DOHH2 (cell line): ENCODE measurements at regions not wholly inside any gene's neighbourhood (a gene's known extent, or its start where the extent isn't known, plus 50 kb on each side); places are given as distances from the start of the nearest gene placed in this dataset.

Experiments used
- CTCF ChIP-seq: fragments of 200-600 bp; sonication (generic); IDR thresholded peaks from one replicate; pipeline ENCODE4 v1.5.1; 2014; ENCODE audit warnings: antibody characterized with exemption, mild to moderate bottlenecking, low read depth, low read length; ENCODE audit not compliant: poor library complexity, severe bottlenecking
- EZH2phosphoT487 ChIP-seq: fragments of 200-600 bp; sonication (generic); IDR thresholded peaks from 2 replicates; pipeline ENCODE4 v1.6.1; 2017; ENCODE audit warnings: borderline replicate concordance, mild to moderate bottlenecking, antibody characterized with exemption, low read length, moderate library complexity, mixed read lengths

GRCh38 chr2:59566739-59567138 lies 986.7 kb downstream of the BCL11A start:
- TF ChIP-seq CTCF (no peak), EZH2phosphoT487 (no peak)
